H9 (cell line): ENCODE measurements at regions not wholly inside any gene's neighbourhood (a gene's known extent, or its start where the extent isn't known, plus 50 kb on each side); places are given as distances from the start of the nearest gene placed in this dataset.

ENCODE experiments used
- DNase-seq: peaks from one replicate; pipeline ENCODE4 v3.0.0-alpha.2; 2017
- H2AFZ ChIP-seq: one replicate; pipeline ENCODE4 v1.6.1; 2013; ENCODE audit warnings: mild to moderate bottlenecking, low read length, control low read depth, moderate library complexity
- H2AK5ac ChIP-seq: 2 replicates; pipeline ENCODE4 v1.6.1; 2013; ENCODE audit warnings: low read length, control low read depth, mixed read lengths; ENCODE audit not compliant: insufficient read length
- H2BK120ac ChIP-seq: one replicate; pipeline ENCODE4 v1.6.1; 2013; ENCODE audit warnings: low read depth, mild to moderate bottlenecking, low read length, control low read depth, inconsistent platforms; ENCODE audit not compliant: poor library complexity, severe bottlenecking
- H2BK12ac ChIP-seq: 2 replicates; pipeline ENCODE4 v1.6.1; 2013; ENCODE audit warnings: low read length, control low read depth, mixed read lengths, low read depth; ENCODE audit not compliant: insufficient read length
- H2BK15ac ChIP-seq: 2 replicates; pipeline ENCODE4 v1.6.1; 2013; ENCODE audit warnings: low read depth, low read length, control low read depth
- H2BK20ac ChIP-seq: one replicate; pipeline ENCODE4 v1.6.1; 2013; ENCODE audit warnings: low read depth, mild to moderate bottlenecking, low read length, control low read depth, inconsistent platforms; ENCODE audit not compliant: poor library complexity, severe bottlenecking
- H2BK5ac ChIP-seq: 2 replicates; pipeline ENCODE4 v1.6.1; 2013; ENCODE audit warnings: low read length, control low read depth, mixed read lengths; ENCODE audit not compliant: insufficient read length
- H3K14ac ChIP-seq: 2 replicates; pipeline ENCODE4 v1.6.1; 2013; ENCODE audit warnings: low read length, control low read depth; ENCODE audit not compliant: insufficient read depth
- H3K18ac ChIP-seq: 2 replicates; pipeline ENCODE4 v1.6.1; 2013; ENCODE audit warnings: low read depth, mild to moderate bottlenecking, mixed read lengths, low read length, control low read depth; ENCODE audit not compliant: insufficient read length
- H3K23ac ChIP-seq: 2 replicates; pipeline ENCODE4 v1.6.1; 2013; ENCODE audit warnings: low read length, control low read depth, mixed read lengths, low read depth; ENCODE audit not compliant: insufficient read length
- H3K23me2 ChIP-seq: 2 replicates; pipeline ENCODE4 v1.6.1; 2013; ENCODE audit warnings: low read depth, mild to moderate bottlenecking, mixed read lengths, low read length, control low read depth; ENCODE audit not compliant: insufficient read length, poor library complexity, severe bottlenecking
- H3K27ac ChIP-seq: 2 replicates; pipeline ENCODE4 v1.5.1; 2013; ENCODE audit warnings: low read length, control low read depth, mixed read lengths, low read depth; ENCODE audit not compliant: insufficient read length
- H3K27me3 ChIP-seq: 2 replicates; pipeline ENCODE4 v1.6.1; 2013; ENCODE audit warnings: low read length, control low read depth, inconsistent platforms; ENCODE audit not compliant: insufficient read depth
- H3K4ac ChIP-seq: 2 replicates; pipeline ENCODE4 v1.6.1; 2013; ENCODE audit warnings: low read depth, mild to moderate bottlenecking, control low read depth, inconsistent platforms, low read length, moderate library complexity
- H3K4me1 ChIP-seq: 2 replicates; pipeline ENCODE4 v1.6.1; 2013; ENCODE audit warnings: low read length, control low read depth, inconsistent platforms; ENCODE audit not compliant: insufficient read depth
- H3K4me2 ChIP-seq: 2 replicates; pipeline ENCODE4 v1.6.1; 2013; ENCODE audit warnings: low read length, control low read depth, mixed read lengths; ENCODE audit not compliant: insufficient read length, insufficient read depth
- H3K56ac ChIP-seq: 2 replicates; pipeline ENCODE4 v1.6.1; 2013; ENCODE audit warnings: low read depth, mild to moderate bottlenecking, mixed read lengths, low read length, control low read depth; ENCODE audit not compliant: insufficient read length
- H3K79me1 ChIP-seq: 2 replicates; pipeline ENCODE4 v1.6.1; 2013; ENCODE audit warnings: low read depth, mild to moderate bottlenecking, moderate library complexity, low read length, control low read depth, inconsistent platforms; ENCODE audit not compliant: insufficient read depth, poor library complexity, severe bottlenecking
- H3K79me2 ChIP-seq: 2 replicates; pipeline ENCODE4 v1.6.1; 2013; ENCODE audit warnings: low read length, control low read depth, inconsistent platforms; ENCODE audit not compliant: insufficient read depth
- H3K9ac ChIP-seq: 2 replicates; pipeline ENCODE4 v1.6.1; 2013; ENCODE audit warnings: low read length, control low read depth, mixed read lengths; ENCODE audit not compliant: insufficient read length; ENCODE audit errors: extremely low read depth
- H3K9me3 ChIP-seq: one replicate; pipeline ENCODE4 v1.6.1; 2013; ENCODE audit warnings: low read depth, low read length, inconsistent platforms; ENCODE audit not compliant: control insufficient read depth
- H3T11ph ChIP-seq: one replicate; pipeline ENCODE4 v1.6.1; 2013; ENCODE audit warnings: mild to moderate bottlenecking, low read length, control low read depth, inconsistent platforms
- H4K20me1 ChIP-seq: one replicate; pipeline ENCODE4 v1.6.1; 2013; ENCODE audit not compliant: control insufficient read depth, insufficient read length, insufficient read depth
- H4K5ac ChIP-seq: 2 replicates; pipeline ENCODE4 v1.6.1; 2013; ENCODE audit warnings: low read depth, mild to moderate bottlenecking, mixed read lengths, low read length, control low read depth; ENCODE audit not compliant: insufficient read length
- H4K8ac ChIP-seq: replicated peaks from 2 replicates; pipeline ENCODE4 v1.6.1; 2013; ENCODE audit warnings: low read length, control low read depth, mixed read lengths, low read depth; ENCODE audit not compliant: insufficient read length
- H4K91ac ChIP-seq: 2 replicates; pipeline ENCODE4 v1.6.1; 2013; ENCODE audit warnings: low read depth, mild to moderate bottlenecking, moderate library complexity, mixed read lengths, low read length, control low read depth; ENCODE audit not compliant: insufficient read length
- H3K27ac Mint-ChIP-seq, 3 experiments: 2 replicates in 2 of 3; 3 replicates in 1 of 3; pipeline ENCODE4 v1.8.0; 2020 to 2021; ENCODE audit warnings: mixed read lengths in 3 of 3, mild to moderate bottlenecking in 1 of 3, moderate library complexity in 1 of 3
- H3K27me3 Mint-ChIP-seq: 2 replicates; pipeline ENCODE4 v1.8.0; 2021; ENCODE audit warnings: low read depth, mild to moderate bottlenecking, moderate library complexity, mixed read lengths
- H3K36me3 Mint-ChIP-seq, 3 experiments: 2 replicates in 2 of 3; 3 replicates in 1 of 3; pipeline ENCODE4 v1.8.0; 2020 to 2021; ENCODE audit warnings: low read depth in 3 of 3, mixed read lengths in 3 of 3; ENCODE audit not compliant: insufficient read depth in 1 of 3
- H3K4me1 Mint-ChIP-seq, 2 experiments: 2 replicates each; pipeline ENCODE4 v1.8.0; 2020; ENCODE audit warnings: mixed read lengths in 2 of 2
- H3K4me3 Mint-ChIP-seq, 2 experiments: 2 replicates in 1 of 2; 3 replicates in 1 of 2; pipeline ENCODE4 v1.8.0; 2020 to 2021; ENCODE audit warnings: mild to moderate bottlenecking in 2 of 2, mixed read lengths in 2 of 2, moderate library complexity in 1 of 2
- H3K9me3 Mint-ChIP-seq, 2 experiments: 2 replicates in 1 of 2; 3 replicates in 1 of 2; pipeline ENCODE4 v1.8.0; 2020; ENCODE audit warnings: mild to moderate bottlenecking in 2 of 2, mixed read lengths in 2 of 2, moderate library complexity in 1 of 2
- CTCF ChIP-seq: fragments of 200-600 bp; sonication (generic); conservative IDR thresholded peaks from 3 replicates; pipeline ENCODE4 v1.8.0; 2021; ENCODE audit warnings: antibody characterized with exemption, mild to moderate bottlenecking
- WGBS: extraction: QIAGEN DNeasy Blood & Tissue Kit; methylation state at CpG from one replicate; pipeline ENCODE4 v1.1.7; 2013; ENCODE audit warnings: missing lambda C conversion rate, low lambda C conversion rate, mixed read lengths; ENCODE audit not compliant: insufficient read length; ENCODE audit errors: extremely low coverage; 5-methylcytosine and 5-hydroxymethylcytosine counted together

DNA sequence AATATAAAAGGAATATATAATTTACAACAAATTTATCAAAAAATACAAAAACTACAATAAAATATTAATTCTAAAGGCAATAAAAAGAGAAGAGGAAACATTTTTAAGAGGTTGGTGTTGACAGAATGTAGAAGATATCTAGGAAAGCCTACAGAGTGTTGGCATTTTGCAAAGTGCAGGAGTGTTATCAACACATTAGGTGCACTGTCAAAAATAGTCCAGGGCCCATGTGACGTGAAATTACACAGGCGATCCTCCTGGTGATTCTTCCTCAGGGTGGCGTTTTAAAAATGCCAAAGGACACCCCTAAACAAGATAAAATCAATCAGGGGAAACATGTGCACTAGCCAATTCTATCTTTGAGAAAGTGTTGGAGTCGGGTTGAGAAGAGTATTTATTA is 222.7 kb downstream of the ARPP21 start:
- Histone ChIP-seq H4K91ac (no peak overlapping the region), H2AK5ac (no peak overlapping the region), H3K23me2 (no peaks in the 10 kb centered on the region), H3K27me3 (no peaks in the 10 kb centered on the region), H3K4ac (no peak overlapping the region), H3K79me1 (no peaks in the 10 kb centered on the region), H3K18ac (no peak overlapping the region), H3T11ph (no peak overlapping the region), H3K27ac (no peak overlapping the region), H3K4me1 (no peaks in the 10 kb centered on the region), H2AFZ (no peak overlapping the region), H3K4me2 (no peak overlapping the region), H2BK120ac (no peak overlapping the region), H2BK5ac (no peak overlapping the region), H2BK15ac (no peak overlapping the region), H3K79me2 (no peaks in the 10 kb centered on the region), H4K8ac (no peak overlapping the region), H4K20me1 (no peaks in the 10 kb centered on the region), H3K9me3 (no peaks in the 10 kb centered on the region), H4K5ac (no peak overlapping the region), H3K23ac (no peak overlapping the region), H2BK20ac (no peak overlapping the region), H2BK12ac (no peak overlapping the region), H3K9ac (no peak overlapping the region), H3K14ac (no peak overlapping the region), H3K56ac (no peak overlapping the region)
- Mint-ChIP-seq H3K4me1 (peaks cover 0 to 3% of the 10 kb centered on the region in 2 experiments; a peak in 1 of 4 replicates), H3K27me3 (peaks cover 2% of the 10 kb centered on the region; the same call in 1 of the 2 replicates), H3K4me3 (no peak overlapping the region), H3K27ac (no peak overlapping the region), H3K9me3 (no peaks in the 10 kb centered on the region), H3K36me3 (no peaks in the 10 kb centered on the region)
- TF ChIP-seq CTCF: no peak
- no peak for DNase-seq
- no CpG with 5 or more reads among the region's 4 CpGs for WGBS
